ENCODE measurements at regions not wholly inside any gene's neighbourhood (a gene's known extent, or its start where the extent isn't known, plus 50 kb on each side); places are given as distances from the start of the nearest gene placed in this dataset.

GRCh38 chr2:221268631-221269030 is 303.5 kb downstream of the EPHA4 start:
- TF ChIP-seq TAF1 (IDR thresholded peaks at IDR 0.05; ENCODE audit: low read depth, low read length) = no peak
- TF ChIP-seq POLR2AphosphoS5 (IDR thresholded peaks at IDR 0.05; ENCODE audit: low read depth, low read length) = no peak
